HUES64 (cell line): ENCODE measurements at regions not wholly inside any gene's neighbourhood (a gene's known extent, or its start where the extent isn't known, plus 50 kb on each side); places are given as distances from the start of the nearest gene placed in this dataset.
"Not testable (repeated sequence)": the region's sequence is repeated elsewhere in the genome, so short reads cannot be mapped to it uniquely, and the experiment has no call there.

ENCODE experiments used
- H3K27ac ChIP-seq: 2 replicates; pipeline ENCODE4 v1.7.0; 2013; ENCODE audit warnings: low read depth, low read length, inconsistent platforms
- H3K27me3 ChIP-seq: 2 replicates; pipeline ENCODE4 v1.6.1; 2013; ENCODE audit warnings: mild to moderate bottlenecking, low read length; ENCODE audit not compliant: insufficient read depth
- H3K36me3 ChIP-seq: 2 replicates; pipeline ENCODE4 v1.6.1; 2013; ENCODE audit warnings: mild to moderate bottlenecking, low read length; ENCODE audit not compliant: insufficient read depth
- H3K4me1 ChIP-seq: 2 replicates; pipeline ENCODE4 v1.6.1; 2013; ENCODE audit warnings: mild to moderate bottlenecking, low read length, moderate library complexity; ENCODE audit not compliant: insufficient read depth
- H3K4me3 ChIP-seq: 2 replicates; pipeline ENCODE4 v1.5.1; 2013; ENCODE audit warnings: mild to moderate bottlenecking, low read length, moderate library complexity
- H3K9ac ChIP-seq: 2 replicates; pipeline ENCODE4 v1.6.1; 2013; ENCODE audit warnings: mild to moderate bottlenecking, low read depth, low read length
- H3K9me3 ChIP-seq: 2 replicates; pipeline ENCODE4 v1.6.1; 2013; ENCODE audit warnings: low read depth, low read length; ENCODE audit not compliant: insufficient read depth
- WGBS: fragments of 150-250, 120-280 bp; methylation state at CpG from one replicate; pipeline ENCODE4 v1.1.7; 2013; ENCODE audit warnings: missing lambda C conversion rate; 5-methylcytosine and 5-hydroxymethylcytosine counted together

- H3K4me1 ChIP-seq, H3K9me3 ChIP-seq, H3K36me3 ChIP-seq, H3K9ac ChIP-seq, H3K4me3 ChIP-seq, H3K27me3 ChIP-seq, H3K27ac ChIP-seq: not testable (repeated sequence)
- 91% methylated on average over 2 of the region's 2 CpGs for WGBS
These were observed 93.9 kb upstream of the TCF21 start for GRCh38 chr6:133795051-133795450.

- Histone ChIP-seq H3K27ac (no peak overlapping the region), H3K27me3 (no peaks in the 10 kb centered on the region), H3K4me1 (no peaks in the 10 kb centered on the region), H3K9me3 (0 out of 2 replicates have a peak, but pooled peaks cover 4% of the 10 kb centered on the region), H3K9ac (no peak overlapping the region), H3K4me3 (no peak overlapping the region), H3K36me3 (no peaks in the 10 kb centered on the region)
- 93% methylated on average over 1 of the region's 1 CpG for WGBS
These were observed 92.7 kb upstream of the TCF21 start for GRCh38 chr6:133796235-133796634.

- no peaks in the 10 kb centered on the region for H3K4me1 ChIP-seq
- H3K27ac ChIP-seq: no peak overlapping the region
- no CpG with 5 or more reads among the region's 1 CpG for WGBS
- H3K36me3 ChIP-seq: no peaks in the 10 kb centered on the region
- H3K9ac ChIP-seq: no peak overlapping the region
- no peak overlapping the region for H3K4me3 ChIP-seq
- 0 out of 2 replicates have a peak, but pooled peaks cover under 1% of the 10 kb centered on the region for H3K9me3 ChIP-seq
- no peaks in the 10 kb centered on the region for H3K27me3 ChIP-seq
These were observed 89.9 kb upstream of the TCF21 start for GRCh38 chr6:133799043-133799442.

GRCh38 chr6:133802861-133803260 is 86.1 kb upstream of the TCF21 start:
- 93% methylated on average over 1 of the region's 1 CpG for WGBS
- Histone ChIP-seq H3K4me3 (no peak overlapping the region), H3K4me1 (no peaks in the 10 kb centered on the region), H3K9me3 (no peaks in the 10 kb centered on the region), H3K36me3 (no peaks in the 10 kb centered on the region), H3K9ac (no peak overlapping the region), H3K27ac (no peak overlapping the region), H3K27me3 (no peaks in the 10 kb centered on the region)

GRCh38 chr6:133804265-133804664 is 84.6 kb upstream of the TCF21 start:
- H3K4me1 ChIP-seq: no peaks in the 10 kb centered on the region
- 100% methylated on average over 1 of the region's 1 CpG for WGBS
- H3K27ac ChIP-seq: no peak overlapping the region
- no peaks in the 10 kb centered on the region for H3K36me3 ChIP-seq
- H3K27me3 ChIP-seq: no peaks in the 10 kb centered on the region
- H3K9ac ChIP-seq: no peak overlapping the region
- H3K9me3 ChIP-seq: no peaks in the 10 kb centered on the region
- no peak overlapping the region for H3K4me3 ChIP-seq

- H3K36me3 ChIP-seq: no peaks in the 10 kb centered on the region
- WGBS: 92% methylated on average over 2 of the region's 2 CpGs
- H3K9ac ChIP-seq: no peak overlapping the region
- no peak overlapping the region for H3K27ac ChIP-seq
- no peak overlapping the region for H3K4me3 ChIP-seq
- H3K27me3 ChIP-seq: no peaks in the 10 kb centered on the region
- peaks cover 7% of the 10 kb centered on the region; the same call in 1 of the 2 replicates for H3K9me3 ChIP-seq
- no peaks in the 10 kb centered on the region for H3K4me1 ChIP-seq
These were observed 83.0 kb upstream of the TCF21 start for GRCh38 chr6:133805876-133806275.

- no peaks in the 10 kb centered on the region for H3K4me1 ChIP-seq
- H3K9ac ChIP-seq: no peak overlapping the region
- H3K9me3 ChIP-seq: peaks cover 12% of the 10 kb centered on the region; the same call in 1 of the 2 replicates
- no peaks in the 10 kb centered on the region for H3K27me3 ChIP-seq
- WGBS: 100% methylated on average over 1 of the region's 1 CpG
- no peaks in the 10 kb centered on the region for H3K36me3 ChIP-seq
- no peak overlapping the region for H3K27ac ChIP-seq
- H3K4me3 ChIP-seq: no peak overlapping the region
These were observed 82.4 kb upstream of the TCF21 start for GRCh38 chr6:133806382-133807140.

GRCh38 chr6:133807501-133807900 is 81.4 kb upstream of the TCF21 start:
- Histone ChIP-seq H3K27ac (no peak overlapping the region), H3K9me3 (peaks cover 12% of the 10 kb centered on the region; the same call in 1 of the 2 replicates), H3K36me3 (no peaks in the 10 kb centered on the region), H3K27me3 (no peaks in the 10 kb centered on the region), H3K9ac (no peak overlapping the region), H3K4me3 (no peak overlapping the region), H3K4me1 (no peaks in the 10 kb centered on the region)
- WGBS: 100% methylated on average over 1 of the region's 1 CpG

GRCh38 chr6:133809406-133809805 is 79.5 kb upstream of the TCF21 start:
- H3K27me3 ChIP-seq: no peaks in the 10 kb centered on the region
- no peak overlapping the region for H3K4me3 ChIP-seq
- no peaks in the 10 kb centered on the region for H3K36me3 ChIP-seq
- H3K9ac ChIP-seq: no peak overlapping the region
- H3K9me3 ChIP-seq: peaks cover 12% of the 10 kb centered on the region; the same call in 1 of the 2 replicates
- H3K27ac ChIP-seq: no peak overlapping the region
- no peaks in the 10 kb centered on the region for H3K4me1 ChIP-seq
- no CpG with 5 or more reads among the region's 1 CpG for WGBS

GRCh38 chr6:133811557-133811956 is 77.4 kb upstream of the TCF21 start:
- no peaks in the 10 kb centered on the region for H3K27me3 ChIP-seq
- 94% methylated on average over 3 of the region's 3 CpGs for WGBS
- H3K36me3 ChIP-seq: no peaks in the 10 kb centered on the region
- no peak overlapping the region for H3K9ac ChIP-seq
- H3K27ac ChIP-seq: no peak overlapping the region
- H3K4me3 ChIP-seq: no peak overlapping the region
- H3K9me3 ChIP-seq: peaks cover 12% of the 10 kb centered on the region; the same call in 1 of the 2 replicates
- no peaks in the 10 kb centered on the region; the same call in 1 of the 2 replicates for H3K4me1 ChIP-seq

- 100% methylated on average over 1 of the region's 2 CpGs for WGBS
- H3K27me3 ChIP-seq, H3K36me3 ChIP-seq, H3K27ac ChIP-seq, H3K4me1 ChIP-seq, H3K9ac ChIP-seq, H3K4me3 ChIP-seq: not testable (repeated sequence)
- H3K9me3 ChIP-seq: peaks cover 12% of the 10 kb centered on the region; the same call in 1 of the 2 replicates
These were observed 76.5 kb upstream of the TCF21 start for GRCh38 chr6:133812446-133812845.
